ENCODE measurements at regions not wholly inside any gene's neighbourhood (a gene's known extent, or its start where the extent isn't known, plus 50 kb on each side); places are given as distances from the start of the nearest gene placed in this dataset.

- intact Hi-C loops (cut with micrococcal nuclease): no loop called here
Observed at GRCh38 chr1:30809514-30810263, 52.1 kb upstream of the LAPTM5 start.

GRCh38 chr1:30808067-30808662, 50.6 kb upstream of the LAPTM5 start:
- H3K4me1 Mint-ChIP-seq: peaks cover 0 to 5% of the 10 kb centered on the region in 2 donors
- peaks cover 42 to 67% of the 10 kb centered on the region in 2 donors for H3K27me3 Mint-ChIP-seq (ENCODE audit: low read depth in 2 of 2)
- Histone ChIP-seq H3K9me3 (ENCODE audit: control insufficient read depth, insufficient read depth, low read length) (no peaks in the 10 kb centered on the region), H3K36me3 (ENCODE audit: control insufficient read depth, insufficient read depth, low read length) (no peaks in the 10 kb centered on the region), H3K27me3 (ENCODE audit: control insufficient read depth, insufficient read depth, low read length) (peaks cover 12% of the 10 kb centered on the region), H3K4me1 (ENCODE audit: control insufficient read depth, insufficient read depth, low read length) (no peaks in the 10 kb centered on the region), H3K27ac (ENCODE audit: low read length) (no peak overlapping the region), H3K4me3 (ENCODE audit: low read length) (no peak overlapping the region)
- intact Hi-C loops (cut with micrococcal nuclease): no loop called here
- ATAC-seq (no peak), DNase-seq (no peak)
- H3K4me3 Mint-ChIP-seq: no peak overlapping the region
- H3K36me3 Mint-ChIP-seq: no peaks in the 10 kb centered on the region
- WGBS (ENCODE audit: insufficient coverage): 87% methylated on average over 3 of the region's 3 CpGs
- H3K27ac Mint-ChIP-seq: no peak overlapping the region
- H3K9me3 Mint-ChIP-seq: no peaks in the 10 kb centered on the region
- TF ChIP-seq CTCF (IDR thresholded peaks at IDR 0.05): no peak

More at GRCh38 chr1:30809514-30810263, 52.1 kb upstream of the LAPTM5 start:
- Mint-ChIP-seq H3K4me3 (no peak overlapping the region), H3K4me1 (peaks cover 0 to 5% of the 10 kb centered on the region in 2 donors), H3K27me3 (ENCODE audit: low read depth in 2 of 2) (peaks cover 38 to 52% of the 10 kb centered on the region in 2 donors), H3K36me3 (no peaks in the 10 kb centered on the region), H3K27ac (no peak overlapping the region), H3K9me3 (no peaks in the 10 kb centered on the region)
- DNase-seq: no peak
- no peaks in the 10 kb centered on the region for H3K36me3 ChIP-seq (ENCODE audit: control insufficient read depth, insufficient read depth, low read length)
- H3K9me3 ChIP-seq (ENCODE audit: control insufficient read depth, insufficient read depth, low read length): no peaks in the 10 kb centered on the region
- 59% methylated on average over 14 of the region's 14 CpGs for WGBS (ENCODE audit: insufficient coverage)
- H3K4me1 ChIP-seq (ENCODE audit: control insufficient read depth, insufficient read depth, low read length): no peaks in the 10 kb centered on the region
- no peak overlapping the region for H3K4me3 ChIP-seq (ENCODE audit: low read length)
- H3K27me3 ChIP-seq (ENCODE audit: control insufficient read depth, insufficient read depth, low read length): peaks cover 12% of the 10 kb centered on the region
- no peak overlapping the region for H3K27ac ChIP-seq (ENCODE audit: low read length)
- ATAC-seq: no peak
- no peak for TF ChIP-seq CTCF (IDR thresholded peaks at IDR 0.05)

- Mint-ChIP-seq H3K27ac (no peak overlapping the region), H3K36me3 (no peaks in the 10 kb centered on the region), H3K27me3 (ENCODE audit: low read depth in 2 of 2) (peaks cover 39 to 69% of the 10 kb centered on the region in 2 donors), H3K9me3 (no peaks in the 10 kb centered on the region), H3K4me1 (peaks cover 0 to 5% of the 10 kb centered on the region in 2 donors), H3K4me3 (no peak overlapping the region)
- no peak overlapping the region for H3K27ac ChIP-seq (ENCODE audit: low read length)
- H3K27me3 ChIP-seq (ENCODE audit: control insufficient read depth, insufficient read depth, low read length): peaks cover 12% of the 10 kb centered on the region
- no peaks in the 10 kb centered on the region for H3K36me3 ChIP-seq (ENCODE audit: control insufficient read depth, insufficient read depth, low read length)
- DNase-seq (no peak), ATAC-seq (no peak)
- 42% methylated on average over 40 of the region's 41 CpGs for WGBS (ENCODE audit: insufficient coverage)
- TF ChIP-seq CTCF (IDR thresholded peaks at IDR 0.05): no peak
- no peaks in the 10 kb centered on the region for H3K4me1 ChIP-seq (ENCODE audit: control insufficient read depth, insufficient read depth, low read length)
- no peaks in the 10 kb centered on the region for H3K9me3 ChIP-seq (ENCODE audit: control insufficient read depth, insufficient read depth, low read length)
- H3K4me3 ChIP-seq (ENCODE audit: low read length): no peak overlapping the region
- intact Hi-C loops (cut with micrococcal nuclease): no loop called here
Observed at GRCh38 chr1:30807318-30808066, 49.9 kb upstream of the LAPTM5 start.
